ENCODE measurements at regions not wholly inside any gene's neighbourhood (a gene's known extent, or its start where the extent isn't known, plus 50 kb on each side); places are given as distances from the start of the nearest gene placed in this dataset.

- CTCF ChIA-PET = no interaction called here
- Histone ChIP-seq H3F3A (replicated peaks; ENCODE audit: insufficient read depth) (no peaks in the 10 kb centered on the region), H3K27me3 (ENCODE audit: insufficient read depth) (peaks cover 4% of the 10 kb centered on the region; the same call in 1 of the 2 replicates), H2AFZ (ENCODE audit: low read depth) (no peak overlapping the region), H3K9me2 (no peaks in the 10 kb centered on the region), H3K79me2 (ENCODE audit: insufficient read depth) (no peaks in the 10 kb centered on the region), H4K20me1 (ENCODE audit: insufficient read depth) (0 out of 2 replicates have a peak, but pooled peaks cover 3% of the 10 kb centered on the region), H3K4me3 (ENCODE audit: low read depth in 2 of 2, low read length in 1 of 2) (no peak overlapping the region; a peak in 1 of 4 replicates), H3K4me1 (ENCODE audit: control insufficient read depth in 1 of 2, insufficient read depth in 2 of 2, low read depth in 1 of 2, low read length in 1 of 2) (no peaks in the 10 kb centered on the region), H3K4me2 (no peak overlapping the region), H3K27ac (ENCODE audit: low read depth in 2 of 2, low read length in 1 of 2) (no peak overlapping the region), H3K9ac (no peak overlapping the region), H3K36me3 (replicated peaks in 1 of 2; ENCODE audit: control insufficient read depth in 1 of 2, insufficient read depth in 2 of 2, low read length in 1 of 2) (no peaks in the 10 kb centered on the region), H3K9me3 (no peaks in the 10 kb centered on the region)
- no peak for DNase-seq
- TF ChIP-seq EP300 (IDR thresholded peaks at IDR 0.05; ENCODE audit: borderline replicate concordance in 1 of 2, low read depth in 1 of 2, low read length in 1 of 2) = no peak
- no peak for TF ChIP-seq FOXM1 (IDR thresholded peaks at IDR 0.05; ENCODE audit: low read depth)
- TF ChIP-seq YY1 (IDR thresholded peaks at IDR 0.05; ENCODE audit: low read depth) = no peak
- TF ChIP-seq USF1 (IDR thresholded peaks at IDR 0.05; ENCODE audit: borderline replicate concordance, low read depth) = no peak
- POLR2A ChIA-PET = no interaction called here
- 1% methylated on average over 3 of the region's 3 CpGs for WGBS (ENCODE audit: low lambda C conversion rate)
Measured at GRCh38 chr7:121739465-121739864, 133.5 kb upstream of the PTPRZ1 start.

GRCh38 chr7:121730869-121731268, 142.1 kb upstream of the PTPRZ1 start:
- no peaks in the 10 kb centered on the region for H3K79me2 ChIP-seq (ENCODE audit: insufficient read depth)
- H3K27me3 ChIP-seq (ENCODE audit: insufficient read depth) = no peaks in the 10 kb centered on the region
- H3F3A ChIP-seq (replicated peaks; ENCODE audit: insufficient read depth) = no peaks in the 10 kb centered on the region
- H3K9me3 ChIP-seq = peaks cover 6% of the 10 kb centered on the region; the same call in 1 of the 2 replicates
- H3K9me2 ChIP-seq = no peaks in the 10 kb centered on the region
- H4K20me1 ChIP-seq (ENCODE audit: insufficient read depth) = no peaks in the 10 kb centered on the region
- no peak overlapping the region for H2AFZ ChIP-seq (ENCODE audit: low read depth)
- CTCF ChIA-PET = interaction anchor here (1.2 kb wide), 1 partner anchor 264 kb away, joined by 6 read pairs; no protein-coding TSS in a partner anchor
- H3K9ac ChIP-seq = no peak overlapping the region
- H3K4me1 ChIP-seq (ENCODE audit: control insufficient read depth in 1 of 2, insufficient read depth in 2 of 2, low read depth in 1 of 2, low read length in 1 of 2) = no peaks in the 10 kb centered on the region
- no peak for DNase-seq
- POLR2A ChIA-PET = no interaction called here
- no peak overlapping the region for H3K27ac ChIP-seq (ENCODE audit: low read depth in 2 of 2, low read length in 1 of 2)
- no peak overlapping the region for H3K4me2 ChIP-seq
- TF ChIP-seq GATA2 (CRISPR knock-in tag; IDR thresholded peaks at IDR 0.05) (no peak), ELF1 (IDR thresholded peaks at IDR 0.05) (no peak), POLR2AphosphoS5 (IDR thresholded peaks at IDR 0.05; ENCODE audit: low read depth, low read length) (no peak), CHD2 (IDR thresholded peaks at IDR 0.05; ENCODE audit: low read length, partially characterized antibody) (no peak), EP300 (IDR thresholded peaks at IDR 0.05; ENCODE audit: borderline replicate concordance in 1 of 2, low read depth in 1 of 2, low read length in 1 of 2) (no peak), FOXJ3 (CRISPR knock-in tag; IDR thresholded peaks at IDR 0.05) (no peak), USF1 (IDR thresholded peaks at IDR 0.05; ENCODE audit: borderline replicate concordance, low read depth) (no peak), REST (IDR thresholded peaks at IDR 0.05; ENCODE audit: low read depth, low read length) (no peak), RXRA (IDR thresholded peaks at IDR 0.05; ENCODE audit: borderline replicate concordance, low read depth) (no peak), USF2 (IDR thresholded peaks at IDR 0.05; ENCODE audit: borderline replicate concordance, low read depth, low read length) (no peak), MAX (IDR thresholded peaks at IDR 0.05; ENCODE audit: low read depth) (no peak), CTCF (IDR thresholded peaks at IDR 0.05) (no peak), TCF12 (IDR thresholded peaks at IDR 0.05) (no peak)
- no peaks in the 10 kb centered on the region for H3K36me3 ChIP-seq (replicated peaks in 1 of 2; ENCODE audit: control insufficient read depth in 1 of 2, insufficient read depth in 2 of 2, low read length in 1 of 2)
- no peak overlapping the region for H3K4me3 ChIP-seq (ENCODE audit: low read depth in 2 of 2, low read length in 1 of 2)

All from SK-N-SH (cell line).